Prostate gland (tissue), 2 donors: ENCODE measurements at regions not wholly inside any gene's neighbourhood (a gene's known extent, or its start where the extent isn't known, plus 50 kb on each side); places are given as distances from the start of the nearest gene placed in this dataset.

Experiments used
- CTCF ChIP-seq, 4 experiments: fragments of 200-600 bp in 2 of 4; fragments of 450-650 bp in 2 of 4; sonication (generic) in 2 of 4; IDR thresholded peaks; 1 replicate in 3 of 4; 2 replicates in 1 of 4; pipeline ENCODE4 v1.5.1; 2016 to 2019; ENCODE audit warnings: antibody characterized with exemption in 4 of 4, mild to moderate bottlenecking in 2 of 4, moderate library complexity in 2 of 4
- POLR2AphosphoS5 ChIP-seq: sonication (generic); formaldehyde crosslinking; IDR thresholded peaks from one replicate; pipeline ENCODE4 v1.6.1; 2017; ENCODE audit warnings: antibody characterized with exemption

- no peak for TF ChIP-seq CTCF (IDR thresholded peaks at IDR 0.05)
- no peak for TF ChIP-seq POLR2AphosphoS5
Measured at GRCh38 chr9:87199782-87200181, 252.5 kb upstream of the GAS1 start.
